ENCODE measurements at regions not wholly inside any gene's neighbourhood (a gene's known extent, or its start where the extent isn't known, plus 50 kb on each side); places are given as distances from the start of the nearest gene placed in this dataset.

DNA sequence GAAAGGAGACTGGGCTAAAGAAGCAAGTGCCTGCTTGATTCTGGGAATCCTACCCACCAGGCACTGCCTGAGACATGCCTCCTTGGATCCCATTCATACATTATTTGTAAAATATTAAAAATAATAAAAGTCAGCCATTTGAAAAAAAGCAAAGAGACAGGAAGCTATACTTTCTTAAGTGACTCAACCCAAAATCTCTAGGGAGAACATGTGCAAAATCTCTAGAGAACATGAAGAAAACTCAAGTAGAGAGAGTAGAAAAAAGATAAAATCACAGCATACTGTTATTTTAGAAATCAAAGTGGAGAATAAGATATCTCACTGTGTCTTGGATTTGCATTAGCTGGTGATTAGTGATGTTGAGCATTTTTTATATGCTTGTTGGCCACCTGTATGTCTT, 197.2 kb upstream of the GGTLC1 start:
- peaks cover 2% of the 10 kb centered on the region for H3K9me3 Mint-ChIP-seq
- H3K9ac ChIP-seq (ENCODE audit: extremely low read depth, low read length, poor library complexity, severe bottlenecking): no peak overlapping the region
- H3K36me3 ChIP-seq (ENCODE audit: control insufficient read depth, insufficient read depth, low read length): no peaks in the 10 kb centered on the region
- peaks cover 5% of the 10 kb centered on the region for H3K9me3 ChIP-seq (ENCODE audit: control insufficient read depth, low read length)
- no peak overlapping the region for H3K4me3 Mint-ChIP-seq
- no peak for DNase-seq
- H3K36me3 Mint-ChIP-seq (ENCODE audit: low read depth): no peaks in the 10 kb centered on the region
- H3K4me1 Mint-ChIP-seq: no peaks in the 10 kb centered on the region
- H3K27me3 Mint-ChIP-seq (ENCODE audit: insufficient read depth): no peaks in the 10 kb centered on the region
- H3K27me3 ChIP-seq (ENCODE audit: control insufficient read depth, insufficient read depth, low read length, poor library complexity, severe bottlenecking): no peaks in the 10 kb centered on the region
- no peak overlapping the region for H3K27ac ChIP-seq (ENCODE audit: low read depth, low read length)
- TF ChIP-seq, protein P1, sequence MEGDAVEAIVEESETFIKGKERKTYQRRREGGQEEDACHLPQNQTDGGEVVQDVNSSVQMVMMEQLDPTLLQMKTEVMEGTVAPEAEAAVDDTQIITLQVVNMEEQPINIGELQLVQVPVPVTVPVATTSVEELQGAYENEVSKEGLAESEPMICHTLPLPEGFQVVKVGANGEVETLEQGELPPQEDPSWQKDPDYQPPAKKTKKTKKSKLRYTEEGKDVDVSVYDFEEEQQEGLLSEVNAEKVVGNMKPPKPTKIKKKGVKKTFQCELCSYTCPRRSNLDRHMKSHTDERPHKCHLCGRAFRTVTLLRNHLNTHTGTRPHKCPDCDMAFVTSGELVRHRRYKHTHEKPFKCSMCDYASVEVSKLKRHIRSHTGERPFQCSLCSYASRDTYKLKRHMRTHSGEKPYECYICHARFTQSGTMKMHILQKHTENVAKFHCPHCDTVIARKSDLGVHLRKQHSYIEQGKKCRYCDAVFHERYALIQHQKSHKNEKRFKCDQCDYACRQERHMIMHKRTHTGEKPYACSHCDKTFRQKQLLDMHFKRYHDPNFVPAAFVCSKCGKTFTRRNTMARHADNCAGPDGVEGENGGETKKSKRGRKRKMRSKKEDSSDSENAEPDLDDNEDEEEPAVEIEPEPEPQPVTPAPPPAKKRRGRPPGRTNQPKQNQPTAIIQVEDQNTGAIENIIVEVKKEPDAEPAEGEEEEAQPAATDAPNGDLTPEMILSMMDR (conservative IDR thresholded peaks at IDR 0.05): no peak
- no peak overlapping the region for H3K27ac Mint-ChIP-seq
- no peak overlapping the region for H3K4me3 ChIP-seq (ENCODE audit: low read length)
- H3K4me1 ChIP-seq (ENCODE audit: control insufficient read depth, insufficient read depth, low read length): no peaks in the 10 kb centered on the region

- H3K9ac ChIP-seq (ENCODE audit: extremely low read depth, low read length, poor library complexity, severe bottlenecking): no peak overlapping the region
- TF ChIP-seq, protein P1 (conservative IDR thresholded peaks at IDR 0.05): no peak
- H3K36me3 ChIP-seq (ENCODE audit: control insufficient read depth, insufficient read depth, low read length): no peaks in the 10 kb centered on the region
- Mint-ChIP-seq H3K27me3 (ENCODE audit: insufficient read depth) (no peaks in the 10 kb centered on the region), H3K27ac (no peak overlapping the region), H3K9me3 (no peaks in the 10 kb centered on the region), H3K4me3 (no peak overlapping the region), H3K36me3 (ENCODE audit: low read depth) (no peaks in the 10 kb centered on the region), H3K4me1 (no peaks in the 10 kb centered on the region)
- H3K4me3 ChIP-seq (ENCODE audit: low read length): no peak overlapping the region
- no peaks in the 10 kb centered on the region for H3K9me3 ChIP-seq (ENCODE audit: control insufficient read depth, low read length)
- H3K4me1 ChIP-seq (ENCODE audit: control insufficient read depth, insufficient read depth, low read length): no peaks in the 10 kb centered on the region
- H3K27ac ChIP-seq (ENCODE audit: low read depth, low read length): no peak overlapping the region
- no peak for DNase-seq
- no peaks in the 10 kb centered on the region for H3K27me3 ChIP-seq (ENCODE audit: control insufficient read depth, insufficient read depth, low read length, poor library complexity, severe bottlenecking)
Measured at GRCh38 chr20:24181151-24181550, 192.6 kb upstream of the GGTLC1 start.

DNA sequence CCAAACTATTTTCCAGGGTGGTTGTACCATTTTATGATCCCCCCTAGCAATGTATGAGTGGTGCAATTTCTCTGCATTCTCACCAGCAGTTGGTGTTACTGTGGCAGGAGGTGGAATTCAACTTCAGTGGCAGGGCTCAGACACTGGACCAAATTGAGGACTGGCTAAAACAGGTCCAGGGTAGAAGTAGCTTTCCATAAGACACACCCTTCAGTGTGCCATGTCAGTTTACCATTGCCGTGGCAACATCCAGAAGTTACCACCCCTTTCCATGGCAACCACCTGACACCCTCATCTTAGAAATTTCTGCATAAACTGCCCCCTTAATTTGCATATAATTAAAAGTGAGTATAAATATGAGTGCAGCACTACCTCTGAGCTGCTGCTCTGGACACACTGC, 180.7 kb upstream of the GGTLC1 start:
- no peaks in the 10 kb centered on the region for H3K36me3 Mint-ChIP-seq (ENCODE audit: low read depth)
- Histone ChIP-seq H3K4me1 (ENCODE audit: control insufficient read depth, insufficient read depth, low read length) (peaks cover 11% of the 10 kb centered on the region), H3K27me3 (ENCODE audit: control insufficient read depth, insufficient read depth, low read length, poor library complexity, severe bottlenecking) (no peaks in the 10 kb centered on the region), H3K36me3 (ENCODE audit: control insufficient read depth, insufficient read depth, low read length) (no peaks in the 10 kb centered on the region), H3K4me3 (ENCODE audit: low read length) (no peak overlapping the region), H3K9ac (ENCODE audit: extremely low read depth, low read length, poor library complexity, severe bottlenecking) (no peak overlapping the region), H3K27ac (ENCODE audit: low read depth, low read length) (no peak overlapping the region), H3K9me3 (ENCODE audit: control insufficient read depth, low read length) (peaks cover 4% of the 10 kb centered on the region)
- H3K27ac Mint-ChIP-seq: no peak overlapping the region
- H3K4me1 Mint-ChIP-seq: peaks cover 30% of the 10 kb centered on the region
- WGBS, 2 experiments (ENCODE audit: insufficient coverage in 1 of 2, insufficient read length in 1 of 2): 93% methylated on average over 1 of the region's 1 CpG; no CpG with 5 or more reads in 1 of the 2 experiments
- H3K4me3 Mint-ChIP-seq: no peak overlapping the region
- TF ChIP-seq, protein P1 (conservative IDR thresholded peaks at IDR 0.05): no peak
- H3K27me3 Mint-ChIP-seq (ENCODE audit: insufficient read depth): peaks cover 5% of the 10 kb centered on the region
- DNase-seq: no peak
- peaks cover 17% of the 10 kb centered on the region for H3K9me3 Mint-ChIP-seq
